NOMO-1 (cell line): ENCODE measurements at regions not wholly inside any gene's neighbourhood (a gene's known extent, or its start where the extent isn't known, plus 50 kb on each side); places are given as distances from the start of the nearest gene placed in this dataset.
"Not testable (repeated sequence)": the region's sequence is repeated elsewhere in the genome, so short reads cannot be mapped to it uniquely, and the experiment has no call there.

Experiments
- DNase-seq, 2 experiments: peaks; one replicate each; lab custom pipeline; 2025; ENCODE audit not compliant: unreplicated experiment in 2 of 2; lab: John Stamatoyannopoulos, UW

DNA sequence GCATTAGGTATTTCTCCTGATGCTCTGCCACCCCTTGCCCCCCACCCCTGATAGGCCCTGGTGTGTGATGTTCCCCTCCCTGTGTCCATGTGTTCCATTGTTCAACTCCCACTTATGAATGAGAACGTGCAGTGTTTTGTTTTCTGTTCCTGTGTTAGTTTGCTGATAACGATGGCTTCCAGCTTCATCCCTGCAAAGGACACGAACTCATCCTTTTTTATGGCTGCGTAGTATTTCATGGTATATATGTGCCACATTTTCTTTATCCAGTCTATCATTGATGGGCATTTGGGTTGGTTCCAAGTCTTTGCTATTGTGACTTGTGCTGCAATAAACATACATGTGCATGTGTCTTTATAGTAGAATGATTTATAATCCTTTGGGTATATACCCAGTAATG is 109.7 kb upstream of the PITX1 start:
- not testable (repeated sequence) for DNase-seq

DNA sequence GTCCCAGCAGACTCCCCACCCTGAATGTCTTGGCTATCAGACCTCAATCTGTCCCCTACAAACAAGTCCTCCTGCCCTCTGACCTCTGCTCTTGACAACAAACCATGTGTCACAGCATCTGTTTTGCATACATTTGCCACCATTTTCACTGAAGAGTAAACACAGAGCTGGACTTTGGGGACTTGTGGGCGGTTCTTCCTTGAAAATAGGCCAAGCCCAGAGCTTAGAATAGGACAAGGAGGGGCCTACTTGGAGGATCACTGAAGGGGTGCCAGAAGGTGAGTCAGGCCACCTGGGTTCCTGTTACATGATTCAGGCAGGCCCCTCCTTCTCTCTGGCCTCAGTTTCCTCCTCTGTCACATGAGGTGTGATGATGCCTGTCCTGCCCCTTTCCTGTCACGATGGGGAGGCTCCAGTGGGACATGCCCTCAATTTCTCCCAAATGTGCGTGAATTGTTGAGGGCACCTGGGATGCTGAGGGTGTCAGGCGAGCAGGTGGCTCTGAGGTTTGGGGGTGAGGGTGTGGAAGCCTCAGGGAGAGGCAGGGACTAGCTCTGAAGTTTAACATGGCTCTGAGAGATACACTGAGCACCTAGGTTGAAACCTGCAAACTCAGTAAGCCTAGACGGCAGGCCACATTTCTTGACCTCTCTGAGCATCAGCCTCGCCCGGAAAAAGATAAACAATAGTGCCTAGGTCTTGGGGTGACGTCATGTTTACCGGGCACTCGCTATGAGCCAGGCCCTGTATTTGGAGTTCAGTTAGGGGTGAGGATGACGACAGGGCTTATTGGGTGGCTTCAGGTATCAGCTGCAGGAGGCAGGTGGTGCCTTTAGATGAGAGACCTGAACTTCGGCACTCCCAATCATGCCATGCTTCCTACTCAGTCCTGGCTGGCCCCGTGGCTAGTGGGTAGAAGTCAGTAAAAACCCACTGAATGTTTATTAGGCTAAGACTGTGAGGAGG is 107.6 kb upstream of the PITX1 start:
- no peak for DNase-seq

DNA sequence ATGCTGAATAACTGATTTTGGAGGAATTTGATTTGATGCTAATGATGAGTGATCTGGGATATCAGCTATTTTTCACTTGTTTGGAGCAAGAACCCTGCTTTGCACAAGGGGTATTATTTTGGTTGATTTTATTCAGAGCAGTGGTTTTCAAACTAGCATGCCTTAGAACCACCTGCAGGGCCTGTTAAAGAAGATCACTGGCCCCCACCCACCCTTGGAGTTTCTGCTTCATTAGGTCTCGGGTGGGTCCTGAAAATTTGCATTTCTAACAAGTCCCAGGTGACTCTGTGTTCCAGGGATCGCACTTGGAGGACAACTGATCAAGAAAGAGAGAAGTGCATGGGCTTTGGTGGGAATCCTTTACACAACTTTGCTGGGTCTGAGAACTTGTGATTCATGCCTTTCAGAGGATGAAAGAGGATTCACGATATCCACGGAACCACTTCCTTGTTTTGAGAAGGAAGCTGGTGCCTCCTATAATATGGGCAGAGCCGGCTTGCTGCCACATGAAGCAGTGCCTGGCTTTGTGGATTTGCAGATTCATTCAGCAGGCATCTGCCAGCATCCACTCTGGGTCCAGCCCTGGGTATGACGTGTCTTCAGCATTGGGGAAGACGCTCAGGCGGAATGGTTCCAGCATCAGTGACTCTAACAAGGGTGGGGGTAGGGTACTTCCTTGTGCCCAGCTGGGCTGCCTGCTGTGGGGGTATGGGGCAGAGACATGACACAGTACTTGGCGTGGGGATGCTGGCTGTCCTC is 106.6 kb upstream of the PITX1 start:
- peak in 1 of 2 experiments; percentile 45 for DNase-seq

DNA sequence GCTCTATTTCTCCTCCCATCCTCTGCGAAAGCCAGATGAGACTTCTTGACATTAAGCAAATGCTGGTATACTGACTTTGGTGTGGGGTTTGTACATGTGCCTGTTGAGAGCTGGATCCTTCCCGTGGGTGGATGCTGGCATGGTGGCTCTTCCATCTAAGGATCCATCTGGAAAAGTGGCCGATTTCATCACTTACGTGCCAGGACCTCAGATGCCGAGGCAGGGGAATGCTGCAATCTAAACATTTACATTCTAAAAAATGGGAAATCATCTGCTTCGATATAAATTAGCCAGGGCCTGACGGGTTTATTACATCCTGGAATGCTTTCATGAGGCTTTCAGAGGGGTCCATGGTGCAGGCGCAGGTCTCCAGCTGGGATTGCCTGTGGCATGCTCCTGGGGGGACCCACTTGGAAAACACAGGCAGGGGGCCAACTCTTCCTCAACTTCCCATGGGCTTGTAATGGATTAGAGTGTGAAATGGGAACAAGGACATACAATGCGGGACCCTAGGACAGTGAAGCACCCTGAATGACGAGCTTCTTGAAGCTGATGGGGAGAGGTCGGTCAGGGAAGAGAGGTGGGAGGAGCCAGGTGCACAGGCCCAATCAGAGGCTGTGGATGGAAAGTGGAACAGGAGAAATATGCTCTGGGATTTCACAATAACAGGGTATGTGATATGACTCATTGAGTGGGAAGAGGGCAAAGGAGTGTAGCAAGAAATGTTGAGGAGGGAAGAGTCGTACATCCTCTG is 105.5 kb upstream of the PITX1 start:
- DNase-seq, result peak in 1 of 2 experiments; percentile 32

DNA sequence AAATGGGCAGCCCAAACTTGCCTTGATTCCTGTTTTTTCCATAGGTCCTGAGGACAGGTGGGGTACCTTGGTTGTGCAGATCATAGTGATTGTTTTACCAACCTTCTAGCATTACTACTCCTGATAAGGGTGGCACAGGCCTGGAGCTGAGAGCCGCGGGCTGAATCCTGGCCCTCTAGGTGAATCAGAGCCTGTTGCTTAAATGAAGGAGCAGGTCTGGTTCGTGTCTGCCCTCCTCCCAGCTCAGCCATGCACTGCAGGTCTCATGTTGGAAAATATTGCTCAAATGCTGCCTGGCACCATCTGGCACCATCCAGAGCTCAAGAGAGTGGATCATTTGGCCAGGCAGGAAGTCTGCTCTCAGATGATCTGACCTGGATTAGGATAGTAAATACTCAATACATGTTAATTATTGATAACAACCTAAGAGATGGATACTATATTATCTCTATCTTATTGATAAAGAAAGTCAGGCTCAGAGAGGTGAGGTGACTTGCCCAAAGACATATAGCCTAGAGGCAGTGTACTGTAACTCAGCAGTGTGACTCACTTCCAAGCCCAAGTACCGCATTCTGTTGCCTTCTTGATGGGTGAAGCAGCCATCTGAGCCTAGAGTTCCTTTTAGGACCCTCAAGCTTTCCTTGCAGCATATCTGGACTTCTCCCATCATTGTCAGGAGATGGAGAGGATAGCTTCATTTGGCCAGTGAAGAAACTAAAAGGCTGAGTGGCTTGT is 104.3 kb upstream of the PITX1 start:
- no peak for DNase-seq

DNA sequence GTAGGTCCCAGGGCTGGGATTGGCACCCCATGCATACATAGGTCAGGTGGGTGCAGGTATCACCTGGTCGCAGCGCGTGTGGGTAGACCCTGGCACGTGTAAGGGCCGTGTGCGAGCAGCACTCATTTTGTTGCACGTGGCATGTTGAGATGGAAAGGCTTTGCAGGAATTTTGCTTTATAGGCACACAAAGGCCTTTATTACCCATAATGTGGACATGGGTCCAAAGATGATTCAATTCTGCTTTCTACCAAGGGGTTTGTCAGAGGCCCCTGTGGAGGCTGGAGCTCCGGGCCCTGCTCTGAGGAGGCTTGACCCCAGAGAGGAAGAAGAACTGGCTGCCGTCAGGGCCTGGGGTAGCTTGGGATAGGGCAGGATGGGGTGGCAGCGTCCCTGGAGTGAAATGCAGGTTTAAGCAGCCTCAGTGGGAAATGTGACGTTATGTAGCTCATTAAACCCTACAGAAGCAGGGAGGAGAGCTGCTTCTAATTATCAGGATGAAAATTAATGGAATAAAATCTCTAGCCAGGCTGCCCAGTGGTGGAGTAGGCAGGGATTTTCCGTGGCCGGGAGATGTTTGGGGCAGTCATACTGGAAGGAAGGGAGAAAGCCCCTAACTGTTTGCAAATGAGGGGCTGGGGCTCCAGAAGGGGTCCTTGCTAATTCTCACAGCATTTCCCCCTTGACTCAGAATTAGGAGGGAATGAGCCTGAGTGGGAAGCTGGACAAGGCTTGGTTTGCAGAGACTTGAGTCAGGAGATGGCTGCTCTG is 103.3 kb upstream of the PITX1 start:
- DNase-seq, result no peak

DNA sequence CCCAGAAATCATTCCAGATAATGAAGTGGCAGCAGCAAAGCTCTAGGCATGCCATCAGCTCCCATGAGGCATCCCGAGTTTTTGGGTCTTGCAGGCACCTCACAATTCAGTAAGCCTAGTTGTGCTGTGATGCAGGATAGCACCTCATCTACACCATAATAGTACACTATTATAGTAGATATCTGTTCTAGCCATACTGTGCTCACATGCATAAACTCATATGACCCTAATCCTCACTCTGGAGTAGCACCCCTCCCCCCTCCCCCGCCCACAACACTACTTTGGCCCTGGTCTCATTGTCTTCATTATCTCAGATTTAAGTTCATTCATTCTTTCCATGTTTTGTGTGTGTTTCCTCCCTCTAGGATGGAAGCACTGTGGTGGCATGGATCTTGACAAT is 102.5 kb upstream of the PITX1 start:
- no peak for DNase-seq

DNA sequence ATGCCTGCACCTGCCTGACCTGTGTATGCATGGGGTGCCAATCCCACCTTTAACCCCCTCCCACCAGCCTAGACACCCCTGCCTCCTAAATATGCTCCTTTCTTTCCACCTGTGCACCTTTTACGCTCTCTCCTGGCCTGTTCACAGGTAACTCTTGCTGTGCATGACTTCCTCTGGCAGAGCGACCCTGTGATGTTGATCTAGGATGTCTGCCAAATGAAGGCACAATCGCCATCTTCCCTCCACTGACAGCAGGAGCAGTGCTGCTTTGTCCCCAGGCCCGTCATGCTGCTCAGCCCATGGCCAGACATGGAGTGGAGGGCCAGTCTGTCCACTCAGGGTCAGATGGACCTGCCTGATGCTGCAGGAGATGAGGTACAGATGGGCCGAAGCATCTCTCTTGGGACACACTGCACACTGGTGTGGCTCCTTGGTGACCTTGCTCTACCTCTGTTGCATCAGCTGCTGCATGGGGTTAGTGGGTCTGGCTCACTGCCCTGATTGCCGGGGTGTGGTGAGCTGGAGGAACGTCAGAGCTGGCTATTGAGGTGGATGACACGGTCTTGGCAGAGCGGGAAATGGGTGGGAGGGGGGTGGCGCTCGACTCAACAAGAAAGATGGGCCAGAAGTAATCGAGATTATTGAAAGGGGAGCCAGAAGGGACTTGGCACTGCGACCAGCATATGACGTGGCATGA is 101.7 kb upstream of the PITX1 start:
- DNase-seq, result no peak

DNA sequence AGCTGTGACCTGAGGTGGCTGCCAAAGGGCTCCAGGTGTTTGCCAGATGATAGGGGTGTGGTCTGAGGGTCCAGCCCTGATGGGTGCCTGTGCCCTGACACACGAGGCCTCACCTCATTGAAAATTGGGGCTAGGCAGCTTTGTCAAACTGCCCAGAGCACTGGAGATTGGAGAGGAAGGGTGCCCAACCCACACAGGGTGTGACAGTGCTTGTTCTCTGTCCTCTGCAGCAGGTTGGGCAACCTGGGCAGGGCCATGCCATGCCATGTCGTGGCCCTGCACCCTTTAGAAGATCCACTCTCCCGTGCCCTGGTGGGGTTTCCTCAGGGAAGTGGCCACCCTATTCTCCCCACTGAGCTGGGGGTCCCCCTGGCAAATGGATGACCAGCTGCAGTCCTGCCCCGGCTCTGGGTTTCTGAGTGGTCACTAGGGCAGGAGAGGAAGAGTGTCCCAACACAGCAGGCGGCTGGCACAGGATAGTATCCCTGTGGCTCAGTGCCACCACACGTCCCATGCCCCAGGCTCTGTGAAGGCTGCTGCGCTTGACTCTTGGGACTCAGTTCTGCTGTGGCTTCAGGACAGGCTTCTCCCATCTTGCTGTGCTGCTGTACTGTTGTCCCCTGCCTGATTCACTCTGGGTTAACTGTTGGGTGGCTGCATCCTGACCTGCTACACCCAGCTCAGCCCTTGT is 100.8 kb upstream of the PITX1 start:
- DNase-seq, result no peak

DNA sequence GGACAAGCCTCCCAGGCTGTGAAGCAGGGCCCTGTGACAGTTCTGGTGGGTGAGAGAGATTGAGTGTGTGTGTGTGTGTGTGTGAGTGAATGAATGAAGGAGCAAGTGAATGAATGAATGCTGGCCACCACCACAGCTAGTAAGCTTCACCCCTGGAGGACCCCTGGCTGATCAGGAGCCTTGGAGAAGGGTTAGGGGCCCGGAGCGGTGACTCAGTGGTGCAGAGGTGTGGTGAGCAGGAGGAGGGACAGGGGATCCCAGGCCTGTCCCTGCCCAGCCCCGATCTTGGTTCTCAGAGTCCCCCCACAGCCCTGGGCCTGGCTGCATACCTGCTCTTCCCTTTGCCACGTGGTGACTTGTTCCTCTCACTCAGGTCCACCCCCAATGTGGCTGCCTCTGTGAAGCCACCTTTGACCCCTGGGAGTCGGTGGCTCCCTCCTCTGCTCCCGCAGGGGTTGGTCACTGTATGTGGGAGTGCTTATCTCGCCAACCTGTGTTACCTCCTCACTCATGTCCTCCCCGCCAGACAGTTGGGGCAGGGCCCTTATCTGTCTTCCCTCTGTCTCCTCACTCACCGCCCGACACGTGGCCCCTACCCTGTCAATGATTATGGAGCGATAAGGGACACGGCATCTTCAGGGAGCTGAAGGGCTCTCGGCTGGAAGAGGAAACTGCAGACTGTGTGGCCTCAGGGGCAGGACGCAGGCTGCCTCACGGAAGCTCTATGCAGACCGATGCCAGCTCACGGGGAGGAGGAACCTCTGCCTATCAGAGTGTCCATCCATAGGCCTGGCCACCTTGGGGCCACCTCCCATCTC is 99.9 kb upstream of the PITX1 start:
- DNase-seq, result no peak

DNA sequence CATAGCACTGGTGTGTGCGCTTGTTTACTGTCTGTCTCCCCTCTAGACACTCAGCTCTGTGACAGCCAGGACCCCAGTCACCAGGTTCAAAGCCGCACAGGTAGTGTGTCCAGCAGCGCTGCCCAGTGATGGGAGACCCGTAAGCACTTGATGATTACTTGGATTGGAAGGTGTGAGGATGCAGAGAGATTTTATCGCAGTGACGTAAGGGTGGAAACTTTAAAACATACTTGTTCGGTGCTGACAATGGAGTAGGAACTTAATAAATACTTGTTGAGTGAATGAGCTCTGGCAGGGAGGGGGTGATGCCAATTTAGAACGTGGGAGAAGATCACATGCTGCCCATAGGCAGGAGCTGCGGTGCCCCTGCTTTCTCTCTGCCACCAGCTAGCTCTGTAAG is 99.2 kb upstream of the PITX1 start:
- no peak for DNase-seq

DNA sequence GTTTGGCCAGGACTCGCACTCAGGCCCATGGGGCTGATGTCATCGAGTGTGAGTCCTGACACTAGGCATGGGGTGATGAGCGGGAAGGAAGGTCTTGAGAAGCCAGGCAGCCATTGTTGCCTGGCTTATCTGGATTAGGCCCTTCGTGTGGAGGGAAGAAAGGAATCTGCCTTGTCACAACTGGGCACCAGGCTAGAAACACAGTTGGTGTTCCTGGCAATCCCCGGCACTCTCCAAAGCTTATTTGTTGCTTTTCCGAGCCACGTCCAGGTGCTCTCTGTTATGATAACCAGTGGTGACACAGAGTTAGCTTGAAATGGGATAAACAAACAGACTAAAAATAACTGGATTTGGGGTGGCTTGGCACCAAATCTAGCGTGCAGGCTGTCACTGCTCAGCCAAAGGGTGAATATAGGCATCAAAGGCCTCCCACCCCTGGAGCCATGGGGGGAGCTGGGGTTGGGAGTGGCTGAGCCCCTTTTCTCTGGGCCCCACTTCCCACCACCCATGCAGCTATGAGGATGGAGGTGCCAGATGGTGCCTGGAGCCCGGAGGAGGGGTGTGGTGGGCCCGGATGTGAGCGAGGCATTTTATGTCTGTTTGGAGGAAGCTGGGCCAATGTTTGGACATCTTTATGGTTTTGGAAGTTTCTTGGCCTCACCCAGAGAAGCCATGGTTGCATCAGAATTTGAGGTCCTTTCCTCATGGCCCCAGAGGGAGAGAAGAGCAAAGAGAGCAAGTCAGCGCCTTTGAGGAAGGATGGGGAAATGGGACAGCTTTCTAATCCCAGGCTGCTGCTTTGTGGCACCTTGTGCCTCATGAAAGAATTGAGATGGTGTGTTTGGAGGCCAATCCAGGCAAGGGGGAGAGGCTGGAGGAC is 98.0 kb upstream of the PITX1 start:
- DNase-seq, result no peak

DNA sequence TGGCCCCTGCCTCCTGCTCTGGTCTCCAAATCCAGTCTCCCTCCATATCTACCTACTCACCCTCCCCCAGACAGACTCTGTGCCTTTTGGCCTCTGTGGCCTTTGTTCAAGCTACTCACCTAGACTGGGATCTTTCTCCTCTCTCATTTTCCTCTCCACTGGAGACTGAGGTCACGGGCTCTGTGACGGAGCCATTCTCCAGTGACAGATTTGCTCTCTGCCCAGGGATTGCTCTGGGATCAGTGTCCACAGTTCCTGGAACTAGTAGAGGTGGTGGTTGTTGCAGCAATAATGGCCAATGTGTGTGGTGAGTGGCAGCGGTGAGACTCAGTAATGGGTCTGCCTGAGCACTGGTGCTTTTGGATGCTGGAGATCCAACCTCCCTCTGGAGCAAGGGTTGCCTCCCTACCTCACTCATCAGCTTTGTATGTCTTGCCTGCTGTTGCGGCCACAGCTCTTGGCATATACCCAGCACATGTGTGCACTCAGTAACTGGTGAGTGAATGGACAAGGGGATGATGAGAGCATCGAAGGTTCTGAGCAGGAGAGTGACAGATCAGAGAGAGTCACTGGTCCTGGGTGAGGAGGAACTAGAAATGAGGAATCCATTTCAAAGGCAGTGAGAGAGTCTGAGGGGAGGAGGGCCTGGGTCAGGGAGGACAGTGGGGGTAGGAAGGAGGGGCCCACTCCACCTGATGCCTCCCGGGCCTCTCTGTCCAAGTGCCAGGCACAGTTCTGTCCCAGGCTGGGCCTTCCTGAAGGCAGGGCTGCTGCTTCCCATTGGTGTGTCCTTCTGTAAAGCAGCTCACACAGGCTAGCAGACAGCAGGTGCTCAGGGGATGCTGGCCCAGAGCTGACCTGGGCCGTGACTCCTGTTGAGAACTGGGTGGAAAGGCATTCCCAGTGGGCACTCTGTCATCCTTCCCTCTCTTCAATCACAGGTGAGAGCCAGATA is 96.5 kb upstream of the PITX1 start:
- DNase-seq, result no peak

DNA sequence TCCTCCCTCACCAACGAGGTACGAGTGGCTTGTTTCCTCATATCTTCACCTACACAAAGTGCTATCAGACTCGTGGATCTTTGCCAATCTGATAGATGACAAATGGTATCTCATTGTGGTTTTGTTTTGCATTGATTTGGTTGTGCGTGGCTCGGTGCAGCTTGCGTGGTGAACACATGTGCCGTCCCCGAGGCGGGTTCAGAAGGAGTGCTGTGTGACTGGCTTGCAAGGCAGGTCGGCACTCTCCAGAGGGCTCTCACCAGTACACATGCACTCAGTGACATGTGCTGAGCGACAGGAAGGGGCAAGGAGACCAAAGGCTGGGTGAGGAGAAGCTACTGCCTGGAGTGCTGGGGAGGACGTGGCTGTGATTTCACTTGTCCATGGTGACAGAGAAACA is 95.3 kb upstream of the PITX1 start:
- DNase-seq, result no peak

DNA sequence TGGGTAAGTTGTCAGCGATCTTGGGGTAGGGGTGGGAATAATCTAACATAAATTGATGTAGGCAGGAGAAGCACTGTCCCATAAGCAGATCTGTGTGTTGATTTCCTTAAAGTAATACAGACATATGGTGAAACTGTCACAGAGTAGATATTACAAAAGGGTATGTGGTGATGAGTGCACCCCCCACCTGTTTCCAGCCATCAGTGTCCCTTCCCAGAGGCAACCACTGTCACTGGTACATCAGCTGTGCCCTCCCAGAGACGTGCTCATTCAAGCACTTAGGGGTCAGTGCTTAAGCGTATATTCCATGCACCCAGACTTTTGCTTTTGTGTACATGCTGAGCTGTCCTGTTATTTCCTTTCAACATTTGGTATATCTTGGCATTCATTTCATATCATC is 94.3 kb upstream of the PITX1 start:
- DNase-seq, result no peak
